ENCODE measurements at regions not wholly inside any gene's neighbourhood (a gene's known extent, or its start where the extent isn't known, plus 50 kb on each side); places are given as distances from the start of the nearest gene placed in this dataset.

DNA sequence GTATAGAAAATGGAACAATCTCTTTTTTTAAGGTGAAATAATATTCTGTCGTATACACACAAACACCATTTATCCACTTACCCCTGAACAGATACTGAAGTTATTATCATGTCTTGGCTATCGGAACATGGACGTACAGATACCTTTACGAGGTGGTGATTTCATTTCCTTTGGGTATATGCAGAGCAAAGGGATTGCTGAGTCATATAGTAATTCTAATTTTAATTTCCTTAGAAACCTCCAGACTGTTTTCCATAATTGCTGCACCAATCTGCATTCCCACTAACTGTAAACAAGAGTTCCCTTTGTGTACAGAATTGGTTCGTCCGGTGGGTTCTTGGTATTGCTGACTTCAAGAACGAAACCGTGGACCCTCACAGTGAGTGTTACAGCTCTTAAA lies 179.4 kb downstream of the SHOX2 start:
- TF ChIP-seq ASH2L (IDR thresholded peaks at IDR 0.05; ENCODE audit: low read length) (no peak), CBX5 (IDR thresholded peaks at IDR 0.05; ENCODE audit: low read depth, low read length) (no peak), SP2 (IDR thresholded peaks at IDR 0.05; ENCODE audit: low read length) (no peak), EP300 (IDR thresholded peaks at IDR 0.05; ENCODE audit: borderline replicate concordance in 1 of 2, low read depth in 2 of 2, low read length in 2 of 2) (no peak), TBP (IDR thresholded peaks at IDR 0.05; ENCODE audit: low read depth, low read length) (no peak)
- no peak overlapping the region for H3K4me3 ChIP-seq (ENCODE audit: extremely low read depth in 1 of 4, insufficient read depth in 2 of 4, low read depth in 3 of 4, low read length in 4 of 4)
- H2BK15ac ChIP-seq (ENCODE audit: low read length): no peak overlapping the region
- H2AFZ ChIP-seq (ENCODE audit: low read length): no peak overlapping the region
- WGBS, 2 experiments (ENCODE audit: extremely low coverage in 1 of 2, insufficient coverage in 1 of 2, insufficient read length in 1 of 2, insufficient replicate concordance in 2 of 2, low coverage in 1 of 2, low lambda C conversion rate in 2 of 2, missing lambda C conversion rate in 1 of 2): 91% methylated on average over 8 of the region's 8 CpGs; no CpG with 5 or more reads in 1 of the 2 experiments
- CTCF ChIA-PET (ENCODE audit: partially characterized antibody): interaction anchor here (0.9 to 1.9 kb wide), 3 partner anchors 9 to 61 kb away, joined by 3 to 4 read pairs (median 4); no protein-coding TSS in a partner anchor
- no peak overlapping the region for H4K91ac ChIP-seq (replicated peaks; ENCODE audit: insufficient read length, low read length)
- H2BK5ac ChIP-seq (ENCODE audit: low read depth, low read length): no peak overlapping the region
- no peaks in the 10 kb centered on the region for H3K23me2 ChIP-seq (ENCODE audit: low read depth, low read length)
- H3K4ac ChIP-seq (replicated peaks; ENCODE audit: insufficient read length, low read depth, low read length): no peak overlapping the region
- H4K20me1 ChIP-seq (replicated peaks in 1 of 2; ENCODE audit: control insufficient read depth in 1 of 2, insufficient read depth in 2 of 2, low read length in 2 of 2): no peaks in the 10 kb centered on the region
- no peaks in the 10 kb centered on the region for H3K79me2 ChIP-seq (ENCODE audit: control insufficient read depth in 1 of 2, insufficient read depth in 2 of 2, low read length in 2 of 2)
- DNase-seq (ENCODE audit: low read depth in 1 of 2, low spot score in 2 of 2): no peak
- H3K56ac ChIP-seq (replicated peaks; ENCODE audit: insufficient read length, low read depth, low read length): no peak overlapping the region
- no peak overlapping the region for H3K9ac ChIP-seq (replicated peaks in 1 of 4; ENCODE audit: extremely low read depth in 1 of 4, low read depth in 3 of 4, low read length in 3 of 4)
- H2AK5ac ChIP-seq (ENCODE audit: low read depth, low read length): no peak overlapping the region
- H2BK120ac ChIP-seq (replicated peaks; ENCODE audit: low read depth, low read length): no peak overlapping the region
- H4K8ac ChIP-seq (ENCODE audit: extremely low read depth, insufficient read depth, low read length): no peak overlapping the region
- H4K5ac ChIP-seq (ENCODE audit: insufficient read length, low read depth, low read length): no peak overlapping the region
- H3K4me1 ChIP-seq (replicated peaks in 1 of 4; ENCODE audit: control insufficient read depth in 3 of 4, insufficient read depth in 4 of 4, low read length in 3 of 4): no peaks in the 10 kb centered on the region
- H3K27ac ChIP-seq (ENCODE audit: low read depth, low read length): no peak overlapping the region
- POLR2A ChIA-PET (ENCODE audit: partially characterized antibody): no interaction called here
- H3K18ac ChIP-seq (ENCODE audit: extremely low read depth, low read length): no peak overlapping the region
- H3K14ac ChIP-seq (ENCODE audit: insufficient read length): no peak overlapping the region
- no peaks in the 10 kb centered on the region for H3K27me3 ChIP-seq (replicated peaks in 1 of 4; ENCODE audit: control insufficient read depth in 3 of 4, extremely low read depth in 1 of 4, insufficient read depth in 3 of 4, low read length in 3 of 4)
- H3K23ac ChIP-seq (ENCODE audit: insufficient read length): no peak overlapping the region
- no peaks in the 10 kb centered on the region for H3K36me3 ChIP-seq (ENCODE audit: control insufficient read depth in 2 of 4, insufficient read depth in 4 of 4, low read length in 3 of 4)
- H3K9me3 ChIP-seq (ENCODE audit: insufficient read depth in 2 of 2, low read depth in 1 of 2, low read length in 1 of 2): no peaks in the 10 kb centered on the region
- no peak overlapping the region for H2BK20ac ChIP-seq (ENCODE audit: low read length)
- H3K79me1 ChIP-seq (ENCODE audit: low read depth, low read length): no peaks in the 10 kb centered on the region
- no peak for FAIRE-seq
- no peak overlapping the region for H2BK12ac ChIP-seq (ENCODE audit: low read depth, low read length)
- H3K4me2 ChIP-seq (ENCODE audit: insufficient read depth in 1 of 2, low read depth in 2 of 2, low read length in 2 of 2): no peak overlapping the region
